A549 (cell line): ENCODE measurements at regions not wholly inside any gene's neighbourhood (a gene's known extent, or its start where the extent isn't known, plus 50 kb on each side); places are given as distances from the start of the nearest gene placed in this dataset.
"Not testable (repeated sequence)": the region's sequence is repeated elsewhere in the genome, so short reads cannot be mapped to it uniquely, and the experiment has no call there.

ENCODE experiments used
- ATAC-seq, 2 experiments: fragments of 200-7000 bp in 1 of 2; fragments of >200 bp in 1 of 2; cut with Nextera tagmentation in 1 of 2; cut with Tn5 transposase in 1 of 2; 3 replicates each; pipeline versions ENCODE4 v1.8.0 to v1.9.1; 2018 to 2020; ENCODE audit warnings: mild to moderate bottlenecking in 1 of 2, moderate library complexity in 1 of 2
- CTCF ChIA-PET: fragments of 300-600 bp; sonication (Branson Sonifier 250); formaldehyde crosslinking; extraction: SDS; loops from one replicate; lab custom pipeline; 2021; ENCODE audit warnings: antibody characterized with exemption, inconsistent platforms; lab: Yijun Ruan, JAX
- POLR2A ChIA-PET: fragments of 350-600 bp; formaldehyde crosslinking; extraction: SDS; loops from one replicate; lab custom pipeline; 2021; ENCODE audit warnings: antibody characterized with exemption, inconsistent platforms; lab: Yijun Ruan, JAX
- DNase-seq, 2 experiments: peaks; one replicate each; pipeline versions ENCODE4 v3.0.0 to v3.0.0-alpha.2; 2011 to 2016; ENCODE audit warnings: low read depth in 1 of 2, low spot score in 1 of 2
- FAIRE-seq: peaks from 2 replicates; lab custom pipeline; 2011; peaks lifted over from hg19 to GRCh38; lab: Jason Lieb, UNC
- H3K27ac ChIP-seq, 2 experiments: fragments of >200 bp; sonication (Bioruptor Twin); formaldehyde crosslinking; 3 replicates each; pipeline ENCODE4 v1.5.1; 2016 to 2017
- H3K4me1 ChIP-seq: fragments of >200 bp; sonication (Bioruptor Twin); formaldehyde crosslinking; 3 replicates; pipeline ENCODE4 v1.6.1; 2016
- H3K4me2 ChIP-seq: fragments of >200 bp; sonication (Bioruptor Twin); formaldehyde crosslinking; 3 replicates; pipeline ENCODE4 v1.6.1; 2016
- H3K4me3 ChIP-seq: fragments of >200 bp; sonication (Bioruptor Twin); formaldehyde crosslinking; 3 replicates; pipeline ENCODE4 v1.5.1; 2016
- H3K9me3 ChIP-seq: fragments of >200 bp; sonication (Bioruptor Twin); formaldehyde crosslinking; 3 replicates; pipeline ENCODE4 v1.6.1; 2016
- ATOH8 ChIP-seq: fragments of 250-450 bp; sonication (Bioruptor Pico); IDR thresholded peaks from 2 replicates; pipeline ENCODE4 v1.5.0; 2020; ENCODE audit warnings: low read depth, mild to moderate bottlenecking, moderate library complexity
- CHD2 ChIP-seq: fragments of 150-350 bp; IDR thresholded peaks from 2 replicates; pipeline ENCODE4 v1.6.1; 2014; ENCODE audit warnings: low read length; ENCODE audit not compliant: partially characterized antibody
- CHD4 ChIP-seq: fragments of 200-600 bp; sonication (generic); IDR thresholded peaks from 2 replicates; pipeline ENCODE4 v1.6.1; 2016; ENCODE audit warnings: antibody characterized with exemption, mild to moderate bottlenecking, borderline replicate concordance
- EHF ChIP-seq: fragments of 250-450 bp; sonication (Bioruptor Pico); IDR thresholded peaks from 2 replicates; pipeline ENCODE4 v1.5.0; 2020; ENCODE audit warnings: mild to moderate bottlenecking
- EHMT2 ChIP-seq: fragments of 200-600 bp; sonication (generic); IDR thresholded peaks from 2 replicates; pipeline ENCODE4 v1.6.1; 2016; ENCODE audit warnings: antibody characterized with exemption, low read depth, mild to moderate bottlenecking, moderate library complexity
- ELK1 ChIP-seq: fragments of 150-350 bp; IDR thresholded peaks from 2 replicates; pipeline ENCODE4 v1.6.1; 2014; ENCODE audit warnings: low read depth, mild to moderate bottlenecking, low read length
- ESRRA ChIP-seq: fragments of 150-350 bp; IDR thresholded peaks from 2 replicates; pipeline ENCODE4 v1.6.1; 2014; ENCODE audit warnings: mild to moderate bottlenecking, low read length, borderline replicate concordance
- FOSB ChIP-seq: fragments of 250-450 bp; sonication (Bioruptor Pico); IDR thresholded peaks from 2 replicates; pipeline ENCODE4 v1.5.0; 2020; ENCODE audit warnings: mild to moderate bottlenecking, moderate library complexity
- FOSL2 ChIP-seq, 2 experiments: fragments of 450-650 bp in 1 of 2; fragments of >200 bp in 1 of 2; sonication (Bioruptor Twin) in 1 of 2; formaldehyde crosslinking; IDR thresholded peaks; 2 replicates each; pipeline versions ENCODE4 v1.5.0 to v1.6.1; 2016 to 2020; ENCODE audit warnings: mild to moderate bottlenecking in 1 of 2, moderate library complexity in 1 of 2
- FOXS1 ChIP-seq: fragments of 250-450 bp; sonication (Bioruptor Pico); IDR thresholded peaks from 2 replicates; pipeline ENCODE4 v1.5.0; 2020; ENCODE audit warnings: mild to moderate bottlenecking, moderate library complexity
- HDAC2 ChIP-seq: fragments of 200-600 bp; sonication (generic); IDR thresholded peaks from 2 replicates; pipeline ENCODE4 v1.6.1; 2016
- HES2 ChIP-seq: fragments of >200 bp; sonication (Bioruptor Twin); formaldehyde crosslinking; IDR thresholded peaks from 2 replicates; pipeline ENCODE4 v1.6.1; 2016
- HOXB13 ChIP-seq: fragments of 250-450 bp; sonication (Bioruptor Pico); IDR thresholded peaks from 2 replicates; pipeline ENCODE4 v1.5.0; 2020; ENCODE audit warnings: low read depth, mild to moderate bottlenecking, moderate library complexity
- KDM5A ChIP-seq: fragments of 200-600 bp; sonication (generic); IDR thresholded peaks from 2 replicates; pipeline ENCODE4 v1.6.1; 2016; ENCODE audit warnings: antibody characterized with exemption, mild to moderate bottlenecking
- NFE2L2 ChIP-seq: fragments of 150-350 bp; conservative IDR thresholded peaks from 2 replicates; pipeline ENCODE4 v1.6.1; 2014; ENCODE audit warnings: low read length
- NPAS2 ChIP-seq: fragments of 250-450 bp; sonication (Bioruptor Pico); IDR thresholded peaks from 2 replicates; pipeline ENCODE4 v1.8.0; 2022; ENCODE audit warnings: mild to moderate bottlenecking, moderate library complexity, borderline replicate concordance
- POLR2A ChIP-seq: IDR thresholded peaks from 2 replicates; pipeline ENCODE4 v1.6.1; 2012; ENCODE audit warnings: mild to moderate bottlenecking, low read length
- RARB ChIP-seq: fragments of 250-450 bp; sonication (Bioruptor Pico); IDR thresholded peaks from 2 replicates; pipeline ENCODE4 v1.8.0; 2021; ENCODE audit warnings: mild to moderate bottlenecking, moderate library complexity
- REST ChIP-seq: fragments of 200-600 bp; sonication (generic); IDR thresholded peaks from 2 replicates; pipeline ENCODE4 v1.6.1; 2016; ENCODE audit warnings: antibody characterized with exemption, mild to moderate bottlenecking, moderate library complexity
- SMC3 ChIP-seq: fragments of >200 bp; sonication (Bioruptor Twin); formaldehyde crosslinking; IDR thresholded peaks from 3 replicates; pipeline ENCODE4 v1.6.1; 2018; ENCODE audit warnings: inconsistent platforms
- TFCP2L1 ChIP-seq: fragments of 250-450 bp; sonication (Bioruptor Pico); IDR thresholded peaks from 2 replicates; pipeline ENCODE4 v1.5.0; 2021; ENCODE audit warnings: mild to moderate bottlenecking
- TP53 ChIP-seq: fragments of 250-450 bp; sonication (Bioruptor Pico); IDR thresholded peaks from 2 replicates; pipeline ENCODE4 v1.5.0; 2021; ENCODE audit warnings: mild to moderate bottlenecking, moderate library complexity
- ZNF302 ChIP-seq: fragments of 250-450 bp; sonication (Bioruptor Pico); IDR thresholded peaks from 2 replicates; pipeline ENCODE4 v1.9.0; 2021; ENCODE audit warnings: inconsistent platforms, mild to moderate bottlenecking, moderate library complexity
- WGBS: methylation state at CpG from one replicate; pipeline ENCODE4 v1.1.6; 2017; ENCODE audit errors: missing lambda C conversion rate; 5-methylcytosine and 5-hydroxymethylcytosine counted together

- Histone ChIP-seq H3K4me3 (no peak overlapping the region), H3K4me1 (no peaks in the 10 kb centered on the region), H3K4me2 (no peak overlapping the region), H3K27ac (no peak overlapping the region), H3K9me3 (no peaks in the 10 kb centered on the region)
- ATAC-seq (no peak), FAIRE-seq (no peak), DNase-seq (no peak)
- CTCF ChIA-PET: no interaction called here
- TF ChIP-seq CHD2 (no peak), ESRRA (no peak), KDM5A (no peak), RARB (CRISPR knock-in tag) (no peak)
- POLR2A ChIA-PET: no interaction called here
These were observed 100.2 kb downstream of the FBXO8 start for GRCh38 chr4:174183259-174183658.

- DNase-seq: no peak
- Histone ChIP-seq H3K4me3 (no peak overlapping the region), H3K27ac (no peak overlapping the region), H3K4me2 (no peak overlapping the region), H3K4me1 (no peaks in the 10 kb centered on the region), H3K9me3 (no peaks in the 10 kb centered on the region)
- ATAC-seq: no peak
- no peak for TF ChIP-seq POLR2A
- TF ChIP-seq ZNF302 (CRISPR knock-in tag): no peak
- TF ChIP-seq CHD4: no peak
- TF ChIP-seq NPAS2 (CRISPR knock-in tag): no peak
- FAIRE-seq: no peak
- ChIA-PET POLR2A (no interaction called here), CTCF (interaction anchor here (0.5 to 0.6 kb wide), 2 partner anchors 14 to 306 kb away, joined by 3 read pairs; no protein-coding TSS in a partner anchor)
These were observed 101.6 kb downstream of the FBXO8 start for GRCh38 chr4:174181827-174182226.

GRCh38 chr4:174177536-174177935 lies 105.9 kb downstream of the FBXO8 start:
- H3K9me3 ChIP-seq: no peaks in the 10 kb centered on the region
- no peaks in the 10 kb centered on the region for H3K4me1 ChIP-seq
- TF ChIP-seq SMC3 (no peak), HOXB13 (CRISPR knock-in tag) (no peak), CHD2 (no peak), TP53 (CRISPR knock-in tag) (no peak), ELK1 (no peak), CHD4 (no peak), ATOH8 (CRISPR knock-in tag) (no peak), FOXS1 (no peak)
- FAIRE-seq (no peak), ATAC-seq (no peak), DNase-seq (no peak)
- CTCF ChIA-PET: interaction anchor here (1.0 kb wide), 1 partner anchor 20 kb away, joined by 3 read pairs; no protein-coding TSS in a partner anchor
- no peak overlapping the region for H3K27ac ChIP-seq
- H3K4me2 ChIP-seq: no peak overlapping the region
- POLR2A ChIA-PET: no interaction called here
- 0% methylated on average over 1 of the region's 1 CpG for WGBS
- no peak overlapping the region for H3K4me3 ChIP-seq

- DNase-seq, ATAC-seq, H3K4me1 ChIP-seq, H3K4me2 ChIP-seq, POLR2A ChIA-PET, H3K9me3 ChIP-seq, H3K27ac ChIP-seq, FAIRE-seq, CTCF ChIA-PET, H3K4me3 ChIP-seq: not testable (repeated sequence)
- WGBS: 67% methylated on average over 4 of the region's 4 CpGs
These were observed 107.6 kb downstream of the FBXO8 start for GRCh38 chr4:174175836-174176235.

- no peak for FAIRE-seq
- Histone ChIP-seq H3K4me3 (no peak overlapping the region), H3K4me2 (no peak overlapping the region), H3K4me1 (no peaks in the 10 kb centered on the region), H3K27ac (no peak overlapping the region), H3K9me3 (no peaks in the 10 kb centered on the region)
- DNase-seq: no peak
- ChIA-PET POLR2A (no interaction called here), CTCF (no interaction called here)
- WGBS: 93% methylated on average over 1 of the region's 1 CpG
- no peak for ATAC-seq
- no peak for TF ChIP-seq KDM5A
- no peak for TF ChIP-seq EHMT2
- TF ChIP-seq FOSL2 (IDR thresholded peaks at IDR 0.05): no peak
- no peak for TF ChIP-seq FOSL2 (CRISPR knock-in tag; IDR thresholded peaks at IDR 0.05)
- no peak for TF ChIP-seq HDAC2
- TF ChIP-seq NFE2L2: no peak
- TF ChIP-seq REST: no peak
- no peak for TF ChIP-seq EHF (CRISPR knock-in tag)
- no peak for TF ChIP-seq HES2
- TF ChIP-seq FOSB (CRISPR knock-in tag): no peak
- no peak for TF ChIP-seq TP53 (CRISPR knock-in tag)
- no peak for TF ChIP-seq TFCP2L1 (CRISPR knock-in tag)
These were observed 110.1 kb downstream of the FBXO8 start for GRCh38 chr4:174173360-174173759.
